GM19035 (cell line): ENCODE measurements at regions not wholly inside any gene's neighbourhood (a gene's known extent, or its start where the extent isn't known, plus 50 kb on each side); places are given as distances from the start of the nearest gene placed in this dataset.

Experiments used
- ATAC-seq: cut with Tn5 transposase; IDR thresholded peaks from one replicate; pipeline ENCODE4 v1.9.1; 2021; ENCODE audit not compliant: unreplicated experiment

- ATAC-seq: no peak
Measured at GRCh38 chrX:150163221-150163930, 199.7 kb upstream of the MAMLD1 start.

GRCh38 chrX:150163956-150164726 lies 199.0 kb upstream of the MAMLD1 start:
- ATAC-seq: no peak

GRCh38 chrX:150164971-150165600 lies 198.0 kb upstream of the MAMLD1 start:
- ATAC-seq: no peak

GRCh38 chrX:150165776-150166610 lies 197.1 kb upstream of the MAMLD1 start:
- ATAC-seq: no peak

- no peak for ATAC-seq
Measured at GRCh38 chrX:150167482-150168324, 195.4 kb upstream of the MAMLD1 start.

GRCh38 chrX:150182161-150182560 lies 181.0 kb upstream of the MAMLD1 start:
- no peak for ATAC-seq

- ATAC-seq: no peak
Measured at GRCh38 chrX:150184491-150184890, 178.6 kb upstream of the MAMLD1 start.

- no peak for ATAC-seq
Measured at GRCh38 chrX:150185766-150186165, 177.4 kb upstream of the MAMLD1 start.

- ATAC-seq: no peak
Measured at GRCh38 chrX:150192816-150193215, 170.3 kb upstream of the MAMLD1 start.

GRCh38 chrX:150196285-150196684 lies 166.8 kb upstream of the MAMLD1 start:
- no peak for ATAC-seq

GRCh38 chrX:150197388-150197787 lies 165.7 kb upstream of the MAMLD1 start:
- ATAC-seq: no peak

- no peak for ATAC-seq
Measured at GRCh38 chrX:150198776-150199175, 164.3 kb upstream of the MAMLD1 start.

- no peak for ATAC-seq
Measured at GRCh38 chrX:150199181-150199580, 163.9 kb upstream of the MAMLD1 start.

GRCh38 chrX:150199803-150200202 lies 163.3 kb upstream of the MAMLD1 start:
- no peak for ATAC-seq

- ATAC-seq: no peak
Measured at GRCh38 chrX:150200361-150200760, 162.8 kb upstream of the MAMLD1 start.

GRCh38 chrX:150200820-150201287 lies 162.3 kb upstream of the MAMLD1 start:
- ATAC-seq: peak; percentile 99

- ATAC-seq: no peak
Measured at GRCh38 chrX:150201391-150201790, 161.7 kb upstream of the MAMLD1 start.

- no peak for ATAC-seq
Measured at GRCh38 chrX:150201841-150202240, 161.3 kb upstream of the MAMLD1 start.

GRCh38 chrX:150202641-150203247 lies 160.4 kb upstream of the MAMLD1 start:
- no peak for ATAC-seq

- no peak for ATAC-seq
Measured at GRCh38 chrX:150203248-150203645, 159.9 kb upstream of the MAMLD1 start.
